ENCODE measurements at regions not wholly inside any gene's neighbourhood (a gene's known extent, or its start where the extent isn't known, plus 50 kb on each side); places are given as distances from the start of the nearest gene placed in this dataset.
"Not testable (repeated sequence)": the region's sequence is repeated elsewhere in the genome, so short reads cannot be mapped to it uniquely, and the experiment has no call there.

- TF ChIP-seq CTCF, POLR2A (IDR thresholded peaks at IDR 0.05): not testable (repeated sequence)
Measured at GRCh38 chr2:210787831-210788230, 231.4 kb downstream of the CPS1 start.
